ENCODE measurements at regions not wholly inside any gene's neighbourhood (a gene's known extent, or its start where the extent isn't known, plus 50 kb on each side); places are given as distances from the start of the nearest gene placed in this dataset.

GRCh38 chr11:29943347-29943746, 73.5 kb downstream of the KCNA4 start:
- H3K27me3 Mint-ChIP-seq (ENCODE audit: low read depth, unreplicated experiment), result no peaks in the 10 kb centered on the region
- H3K36me3 ChIP-seq (ENCODE audit: insufficient read depth, low read length), result no peaks in the 10 kb centered on the region

GRCh38 chr11:29937526-29937925, 79.3 kb downstream of the KCNA4 start:
- H3K9me3 Mint-ChIP-seq (ENCODE audit: unreplicated experiment), result peaks cover 6% of the 10 kb centered on the region
- no peak overlapping the region for H3K4me3 Mint-ChIP-seq (ENCODE audit: unreplicated experiment)

More at GRCh38 chr11:29943347-29943746, 73.5 kb downstream of the KCNA4 start:
- Histone ChIP-seq H3K27me3 (ENCODE audit: insufficient read depth, low read length) (no peaks in the 10 kb centered on the region), H3K9ac (ENCODE audit: low read length) (no peak overlapping the region), H3K79me2 (ENCODE audit: insufficient read depth, low read length) (no peaks in the 10 kb centered on the region), H3K9me3 (ENCODE audit: insufficient read depth, low read depth, low read length) (no peaks in the 10 kb centered on the region), H3K4me1 (ENCODE audit: insufficient read depth, low read length) (no peaks in the 10 kb centered on the region), H3K27ac (ENCODE audit: low read depth, low read length) (no peak overlapping the region), H3K4me2 (ENCODE audit: low read length) (no peak overlapping the region), H4K20me1 (ENCODE audit: insufficient read depth, low read length) (no peaks in the 10 kb centered on the region), H2AFZ (ENCODE audit: low read depth, low read length) (no peak overlapping the region), H3K4me3 (ENCODE audit: insufficient read depth, low read depth, low read length) (no peak overlapping the region)
- Mint-ChIP-seq H3K4me1 (ENCODE audit: low read depth, unreplicated experiment) (no peaks in the 10 kb centered on the region), H3K9me3 (ENCODE audit: unreplicated experiment) (peaks cover 6% of the 10 kb centered on the region), H3K36me3 (ENCODE audit: low read depth, unreplicated experiment) (no peaks in the 10 kb centered on the region), H3K4me3 (ENCODE audit: unreplicated experiment) (no peak overlapping the region), H3K27ac (ENCODE audit: unreplicated experiment) (no peak overlapping the region)
- DNase-seq (ENCODE audit: low read depth) (no peak), FAIRE-seq (no peak)
- no peak for TF ChIP-seq EZH2 (IDR thresholded peaks at IDR 0.05; ENCODE audit: insufficient read depth, low read length)
- TF ChIP-seq CTCF (IDR thresholded peaks at IDR 0.05; ENCODE audit: insufficient read depth, low read depth, low read length), result no peak

GRCh38 chr11:29934115-29934638, 82.7 kb downstream of the KCNA4 start:
- Mint-ChIP-seq H3K4me3 (ENCODE audit: unreplicated experiment) (no peak overlapping the region), H3K27me3 (ENCODE audit: low read depth, unreplicated experiment) (no peaks in the 10 kb centered on the region), H3K36me3 (ENCODE audit: low read depth, unreplicated experiment) (no peaks in the 10 kb centered on the region), H3K4me1 (ENCODE audit: low read depth, unreplicated experiment) (no peaks in the 10 kb centered on the region), H3K27ac (ENCODE audit: unreplicated experiment) (no peak overlapping the region), H3K9me3 (ENCODE audit: unreplicated experiment) (peaks cover 6% of the 10 kb centered on the region)
- H3K27me3 ChIP-seq (ENCODE audit: insufficient read depth, low read length), result no peaks in the 10 kb centered on the region
- H3K36me3 ChIP-seq (ENCODE audit: insufficient read depth, low read length), result no peaks in the 10 kb centered on the region
- H3K79me2 ChIP-seq (ENCODE audit: insufficient read depth, low read length), result no peaks in the 10 kb centered on the region
- TF ChIP-seq EZH2 (IDR thresholded peaks at IDR 0.05; ENCODE audit: insufficient read depth, low read length), result no peak
- TF ChIP-seq CTCF (IDR thresholded peaks at IDR 0.05; ENCODE audit: insufficient read depth, low read depth, low read length), result no peak
- no peaks in the 10 kb centered on the region for H3K4me1 ChIP-seq (ENCODE audit: insufficient read depth, low read length)
- no peak overlapping the region for H3K4me3 ChIP-seq (ENCODE audit: insufficient read depth, low read depth, low read length)
- no peak for DNase-seq (ENCODE audit: low read depth)
- no peak overlapping the region for H3K27ac ChIP-seq (ENCODE audit: low read depth, low read length)
- no peaks in the 10 kb centered on the region for H3K9me3 ChIP-seq (ENCODE audit: insufficient read depth, low read depth, low read length)
- H2AFZ ChIP-seq (ENCODE audit: low read depth, low read length), result no peak overlapping the region
- H4K20me1 ChIP-seq (ENCODE audit: insufficient read depth, low read length), result no peaks in the 10 kb centered on the region
- H3K4me2 ChIP-seq (ENCODE audit: low read length), result no peak overlapping the region
- no peak for FAIRE-seq
- no peak overlapping the region for H3K9ac ChIP-seq (ENCODE audit: low read length)

More at GRCh38 chr11:29937526-29937925, 79.3 kb downstream of the KCNA4 start:
- Histone ChIP-seq H3K27me3 (ENCODE audit: insufficient read depth, low read length) (no peaks in the 10 kb centered on the region), H3K9ac (ENCODE audit: low read length) (no peak overlapping the region), H3K4me3 (ENCODE audit: insufficient read depth, low read depth, low read length) (no peak overlapping the region), H4K20me1 (ENCODE audit: insufficient read depth, low read length) (no peaks in the 10 kb centered on the region), H3K9me3 (ENCODE audit: insufficient read depth, low read depth, low read length) (no peaks in the 10 kb centered on the region), H3K4me2 (ENCODE audit: low read length) (no peak overlapping the region), H3K4me1 (ENCODE audit: insufficient read depth, low read length) (no peaks in the 10 kb centered on the region), H3K36me3 (ENCODE audit: insufficient read depth, low read length) (no peaks in the 10 kb centered on the region), H2AFZ (ENCODE audit: low read depth, low read length) (no peak overlapping the region), H3K27ac (ENCODE audit: low read depth, low read length) (no peak overlapping the region), H3K79me2 (ENCODE audit: insufficient read depth, low read length) (no peaks in the 10 kb centered on the region)
- H3K36me3 Mint-ChIP-seq (ENCODE audit: low read depth, unreplicated experiment), result no peaks in the 10 kb centered on the region
- DNase-seq (ENCODE audit: low read depth) (no peak), FAIRE-seq (no peak)
- no peak for TF ChIP-seq EZH2 (IDR thresholded peaks at IDR 0.05; ENCODE audit: insufficient read depth, low read length)
- H3K27me3 Mint-ChIP-seq (ENCODE audit: low read depth, unreplicated experiment), result no peaks in the 10 kb centered on the region
- H3K4me1 Mint-ChIP-seq (ENCODE audit: low read depth, unreplicated experiment), result no peaks in the 10 kb centered on the region
- H3K27ac Mint-ChIP-seq (ENCODE audit: unreplicated experiment), result no peak overlapping the region
